BE2C (cell line): ENCODE measurements at regions not wholly inside any gene's neighbourhood (a gene's known extent, or its start where the extent isn't known, plus 50 kb on each side); places are given as distances from the start of the nearest gene placed in this dataset.

ENCODE experiments used
- DNase-seq: peaks from one replicate; pipeline ENCODE4 v3.0.0-alpha.2; 2020
- H3K27me3 ChIP-seq: fragments of 250-450 bp; sonication (Bioruptor Pico); 2 replicates; pipeline ENCODE4 v1.5.1; 2020; ENCODE audit warnings: mild to moderate bottlenecking
- H3K36me3 ChIP-seq: fragments of 250-450 bp; sonication (Bioruptor Pico); 2 replicates; pipeline ENCODE4 v1.5.1; 2020; ENCODE audit warnings: mild to moderate bottlenecking
- H3K4me1 ChIP-seq: fragments of 250-450 bp; sonication (Bioruptor Pico); 2 replicates; pipeline ENCODE4 v1.5.1; 2020
- H3K4me3 ChIP-seq: 2 replicates; pipeline ENCODE4 v1.5.1; 2011; ENCODE audit warnings: low read depth, low read length
- H3K9me3 ChIP-seq: fragments of 250-450 bp; sonication (Bioruptor Pico); 2 replicates; pipeline ENCODE4 v1.5.1; 2020
- TF ChIP-seq, protein P1 (sequence below): IDR thresholded peaks from 2 replicates; pipeline ENCODE4 v1.5.1; 2012; ENCODE audit warnings: mild to moderate bottlenecking, low read depth, low read length

DNA sequence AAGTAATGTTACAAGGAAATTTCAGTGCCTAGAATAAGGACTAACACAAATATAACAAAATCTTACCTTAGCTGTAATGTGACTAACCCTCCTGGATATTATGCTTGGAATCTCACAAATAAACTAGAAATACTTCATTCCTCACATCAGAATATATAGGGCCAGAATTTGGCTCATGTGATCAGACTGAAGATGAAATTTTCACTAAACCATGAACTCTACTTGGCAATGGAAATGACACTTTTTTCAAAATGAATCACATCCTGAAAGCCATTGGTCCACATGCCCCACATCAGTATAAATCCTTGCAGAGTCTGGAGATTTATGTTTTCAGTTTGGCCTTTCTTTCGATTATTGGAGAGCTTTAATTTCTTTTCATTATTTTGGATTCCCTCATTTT lies 227.8 kb downstream of the NRIP1 start:
- Histone ChIP-seq H3K27me3 (no peaks in the 10 kb centered on the region), H3K4me1 (no peaks in the 10 kb centered on the region), H3K4me3 (no peak overlapping the region), H3K9me3 (no peaks in the 10 kb centered on the region), H3K36me3 (no peaks in the 10 kb centered on the region)
- no peak for DNase-seq
- TF ChIP-seq, protein P1, sequence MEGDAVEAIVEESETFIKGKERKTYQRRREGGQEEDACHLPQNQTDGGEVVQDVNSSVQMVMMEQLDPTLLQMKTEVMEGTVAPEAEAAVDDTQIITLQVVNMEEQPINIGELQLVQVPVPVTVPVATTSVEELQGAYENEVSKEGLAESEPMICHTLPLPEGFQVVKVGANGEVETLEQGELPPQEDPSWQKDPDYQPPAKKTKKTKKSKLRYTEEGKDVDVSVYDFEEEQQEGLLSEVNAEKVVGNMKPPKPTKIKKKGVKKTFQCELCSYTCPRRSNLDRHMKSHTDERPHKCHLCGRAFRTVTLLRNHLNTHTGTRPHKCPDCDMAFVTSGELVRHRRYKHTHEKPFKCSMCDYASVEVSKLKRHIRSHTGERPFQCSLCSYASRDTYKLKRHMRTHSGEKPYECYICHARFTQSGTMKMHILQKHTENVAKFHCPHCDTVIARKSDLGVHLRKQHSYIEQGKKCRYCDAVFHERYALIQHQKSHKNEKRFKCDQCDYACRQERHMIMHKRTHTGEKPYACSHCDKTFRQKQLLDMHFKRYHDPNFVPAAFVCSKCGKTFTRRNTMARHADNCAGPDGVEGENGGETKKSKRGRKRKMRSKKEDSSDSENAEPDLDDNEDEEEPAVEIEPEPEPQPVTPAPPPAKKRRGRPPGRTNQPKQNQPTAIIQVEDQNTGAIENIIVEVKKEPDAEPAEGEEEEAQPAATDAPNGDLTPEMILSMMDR, result no peak

DNA sequence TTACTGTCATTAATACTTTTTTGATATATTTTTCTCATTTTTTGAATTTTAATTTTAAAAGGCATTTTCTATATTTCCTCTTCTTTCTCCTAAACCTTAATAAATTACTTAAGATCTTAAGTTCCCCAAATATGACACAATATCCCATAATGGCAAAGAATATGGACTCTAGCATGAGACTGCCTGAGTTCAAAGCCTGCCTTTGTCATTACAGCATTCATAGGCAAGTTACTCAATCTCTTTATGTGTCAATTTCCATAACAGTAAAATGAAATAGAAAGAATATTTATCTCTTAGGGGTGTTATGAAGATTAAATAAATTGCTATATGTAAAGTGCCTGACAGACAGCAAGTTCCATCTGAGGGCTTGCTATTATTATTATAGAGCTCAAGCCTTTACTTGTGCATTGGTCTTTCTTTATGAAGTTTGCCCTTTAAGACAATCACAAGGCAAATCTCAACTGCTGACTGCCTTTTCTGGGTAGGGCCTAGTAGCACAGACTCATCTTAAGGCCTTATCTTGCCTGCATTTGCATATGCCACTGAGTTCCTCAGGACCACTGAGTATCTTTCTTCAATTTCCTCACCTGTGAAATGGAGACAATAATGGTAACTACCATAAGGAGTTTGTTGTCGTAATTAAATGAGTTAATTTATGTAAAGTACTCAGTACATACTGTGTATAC lies 231.0 kb downstream of the NRIP1 start:
- Histone ChIP-seq H3K4me3 (no peak overlapping the region), H3K36me3 (no peaks in the 10 kb centered on the region), H3K27me3 (no peaks in the 10 kb centered on the region), H3K4me1 (no peaks in the 10 kb centered on the region), H3K9me3 (no peaks in the 10 kb centered on the region)
- no peak for DNase-seq
- TF ChIP-seq, protein P1, result no peak

DNA sequence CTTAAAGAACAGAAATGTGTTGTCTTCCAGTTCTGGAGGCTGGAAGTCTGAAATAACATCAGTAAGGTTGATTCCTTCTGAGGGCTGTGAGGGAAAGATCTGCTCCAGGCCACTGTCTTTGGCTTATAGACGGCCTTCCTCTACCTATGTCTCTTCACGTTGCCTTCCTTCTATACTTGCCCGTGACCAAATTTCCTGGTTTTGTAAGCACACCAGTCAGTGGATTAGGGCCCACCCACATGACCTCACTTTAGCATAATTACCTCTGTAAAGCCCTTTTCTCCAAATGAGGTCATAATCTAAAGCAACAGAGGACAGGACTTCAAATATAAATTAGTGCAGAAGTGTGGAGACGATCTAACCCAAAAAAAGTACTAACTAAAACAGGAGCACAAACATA lies 231.6 kb downstream of the NRIP1 start:
- Histone ChIP-seq H3K4me3 (no peak overlapping the region), H3K27me3 (no peaks in the 10 kb centered on the region), H3K4me1 (no peaks in the 10 kb centered on the region), H3K36me3 (no peaks in the 10 kb centered on the region), H3K9me3 (no peaks in the 10 kb centered on the region)
- no peak for DNase-seq
- TF ChIP-seq, protein P1, result no peak

DNA sequence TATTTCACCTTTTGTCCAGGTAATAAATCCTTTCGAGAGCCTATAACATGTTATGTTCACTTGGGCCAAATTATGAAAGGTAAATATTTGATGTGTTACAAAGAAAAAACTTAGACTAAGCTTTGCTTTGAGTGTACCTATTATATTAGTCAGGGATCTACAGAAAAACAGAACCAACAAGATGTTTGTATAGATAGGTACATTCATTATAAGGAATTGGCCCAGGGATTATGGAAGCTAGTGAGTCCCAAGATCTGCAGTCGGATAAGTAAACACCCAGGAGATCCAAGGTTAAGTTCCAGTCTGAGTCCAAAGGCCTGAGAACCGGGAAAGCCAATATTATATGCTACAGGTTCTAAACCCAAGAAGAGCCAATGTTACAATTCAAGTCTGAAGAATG lies 234.5 kb downstream of the NRIP1 start:
- no peak for DNase-seq
- Histone ChIP-seq H3K36me3 (no peaks in the 10 kb centered on the region), H3K4me3 (no peak overlapping the region), H3K4me1 (no peaks in the 10 kb centered on the region), H3K9me3 (no peaks in the 10 kb centered on the region), H3K27me3 (no peaks in the 10 kb centered on the region)
- TF ChIP-seq, protein P1, result no peak

DNA sequence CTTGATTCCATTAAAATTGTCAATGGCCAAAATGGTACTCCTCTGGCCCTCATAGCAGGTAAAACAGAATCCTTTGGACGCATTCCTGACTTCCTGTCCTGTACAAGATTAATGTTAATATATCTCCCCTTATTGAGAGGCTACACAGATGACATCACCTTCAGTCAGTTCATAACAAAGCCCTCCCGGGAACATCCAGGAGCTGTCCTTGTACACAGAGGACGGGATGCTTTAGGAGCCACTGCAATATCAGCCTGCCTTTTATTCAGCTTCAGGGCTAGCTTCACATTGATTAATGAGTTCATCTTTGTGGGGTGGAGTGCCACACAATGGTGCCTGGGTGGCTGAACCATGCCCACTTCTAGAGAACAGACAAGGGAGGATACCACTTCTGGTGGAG lies 235.1 kb downstream of the NRIP1 start:
- no peak overlapping the region for H3K4me3 ChIP-seq
- no peaks in the 10 kb centered on the region for H3K9me3 ChIP-seq
- no peaks in the 10 kb centered on the region for H3K27me3 ChIP-seq
- TF ChIP-seq, protein P1, result no peak
- H3K36me3 ChIP-seq, result no peaks in the 10 kb centered on the region
- DNase-seq, result no peak
- no peaks in the 10 kb centered on the region for H3K4me1 ChIP-seq

DNA sequence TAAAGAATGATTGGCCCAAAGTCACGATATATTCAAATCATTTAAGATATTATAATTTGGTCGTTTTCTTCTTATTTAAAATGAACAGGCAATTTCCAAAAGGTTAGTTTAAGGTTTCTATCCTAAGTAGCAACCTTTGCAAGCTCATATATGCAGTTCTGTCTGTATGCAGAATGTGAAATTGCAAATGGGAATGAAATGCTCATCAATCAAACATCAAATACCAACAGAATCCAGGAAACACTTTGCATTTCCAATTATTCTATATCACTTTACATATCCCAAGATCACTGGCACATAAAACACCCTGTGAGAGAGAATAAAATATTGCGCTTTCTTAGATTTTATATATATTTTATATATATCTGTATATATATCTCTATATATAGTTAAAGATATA lies 237.3 kb downstream of the NRIP1 start:
- no peak for DNase-seq
- H3K4me3 ChIP-seq, result no peak overlapping the region
- no peaks in the 10 kb centered on the region for H3K27me3 ChIP-seq
- no peaks in the 10 kb centered on the region for H3K36me3 ChIP-seq
- TF ChIP-seq, protein P1, result no peak
- H3K4me1 ChIP-seq, result no peaks in the 10 kb centered on the region
- no peaks in the 10 kb centered on the region for H3K9me3 ChIP-seq
